HG02885 (cell line): ENCODE measurements at regions not wholly inside any gene's neighbourhood (a gene's known extent, or its start where the extent isn't known, plus 50 kb on each side); places are given as distances from the start of the nearest gene placed in this dataset.
"Not testable (repeated sequence)": the region's sequence is repeated elsewhere in the genome, so short reads cannot be mapped to it uniquely, and the experiment has no call there.

ENCODE experiments used
- ATAC-seq: cut with Tn5 transposase; IDR thresholded peaks from one replicate; pipeline ENCODE4 v1.9.1; 2021; ENCODE audit warnings: mild to moderate bottlenecking; ENCODE audit not compliant: unreplicated experiment, poor library complexity

DNA sequence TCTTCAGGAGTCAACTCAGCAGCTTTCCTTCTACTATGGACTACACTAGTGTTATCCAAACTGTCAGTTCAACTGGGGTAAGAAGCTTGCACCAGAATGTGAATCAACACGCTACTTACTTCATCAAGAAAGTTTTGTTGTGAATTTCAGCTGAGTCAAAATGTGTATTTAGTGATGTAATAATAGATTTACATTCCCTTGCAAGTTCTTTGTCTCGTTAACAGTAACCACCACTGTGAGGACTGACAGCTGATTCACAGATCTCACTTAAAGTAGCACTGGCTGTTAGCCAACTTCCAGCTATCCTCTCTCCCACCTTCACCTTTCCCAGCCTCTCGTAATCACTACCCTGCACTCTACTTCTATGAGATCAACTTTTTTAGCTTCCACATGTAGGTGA, 445.3 kb downstream of the NTRK2 start:
- peak; percentile 55 for ATAC-seq

DNA sequence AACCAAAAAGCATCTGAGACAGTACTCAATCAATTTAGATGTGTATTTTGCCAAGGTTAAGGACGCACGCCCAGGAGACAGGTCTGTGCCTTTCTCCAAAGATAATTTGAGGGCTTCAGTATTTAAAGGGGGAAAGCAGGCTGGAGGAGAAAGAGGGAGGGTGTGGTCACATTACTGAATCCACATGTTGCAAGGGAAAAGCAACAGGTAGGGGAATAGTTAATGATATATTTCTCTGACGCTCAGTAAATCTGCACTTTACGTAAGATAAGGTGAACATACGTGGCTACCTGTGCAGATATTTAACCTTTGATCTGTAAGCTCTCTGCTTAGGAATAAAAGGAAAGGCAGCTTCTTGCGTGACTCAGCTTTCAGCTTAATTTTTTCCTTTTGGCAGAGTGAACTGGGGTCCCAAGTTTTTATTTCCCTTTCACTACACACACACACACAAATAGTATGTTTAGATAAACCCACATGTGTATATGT, 443.4 kb downstream of the NTRK2 start:
- no peak for ATAC-seq

DNA sequence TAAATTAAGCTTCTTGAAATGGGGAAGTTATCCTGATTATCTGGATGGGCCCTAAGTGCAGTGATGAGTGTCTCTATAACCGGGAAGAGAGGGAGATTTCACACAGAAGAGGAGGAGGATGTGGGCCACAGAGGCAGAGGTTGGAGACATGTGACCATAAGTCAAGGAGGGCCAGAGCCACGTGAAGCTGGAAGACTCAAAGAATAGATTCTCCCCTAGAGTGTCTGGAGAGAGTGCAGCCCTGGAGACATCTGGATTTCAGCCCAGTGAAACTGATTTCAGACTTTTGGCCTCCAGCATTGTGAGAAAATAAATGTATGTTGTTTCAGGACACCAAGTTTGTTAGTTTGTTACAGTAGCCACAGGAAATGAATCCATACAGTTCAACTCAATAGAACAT, 442.9 kb downstream of the NTRK2 start:
- ATAC-seq: no peak

DNA sequence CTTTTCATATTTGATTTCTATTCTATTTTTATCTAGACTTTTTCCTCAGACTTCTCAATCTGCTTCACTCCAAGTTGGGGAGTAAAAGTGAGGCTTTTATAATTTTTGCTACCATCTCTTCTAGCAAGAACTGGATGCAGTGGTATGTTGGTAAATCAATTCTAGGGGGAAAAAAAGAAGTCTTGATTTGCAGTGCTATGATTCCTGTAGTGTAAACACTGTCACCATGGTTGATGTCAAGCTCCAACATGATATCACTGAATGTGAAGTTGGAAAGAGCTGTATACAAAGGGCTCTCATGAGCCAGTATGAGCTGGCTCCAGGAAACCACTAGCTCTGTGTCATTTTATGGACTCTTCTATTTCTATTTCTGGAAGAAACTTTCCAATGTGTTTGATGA, 439.2 kb downstream of the NTRK2 start:
- ATAC-seq: no peak

DNA sequence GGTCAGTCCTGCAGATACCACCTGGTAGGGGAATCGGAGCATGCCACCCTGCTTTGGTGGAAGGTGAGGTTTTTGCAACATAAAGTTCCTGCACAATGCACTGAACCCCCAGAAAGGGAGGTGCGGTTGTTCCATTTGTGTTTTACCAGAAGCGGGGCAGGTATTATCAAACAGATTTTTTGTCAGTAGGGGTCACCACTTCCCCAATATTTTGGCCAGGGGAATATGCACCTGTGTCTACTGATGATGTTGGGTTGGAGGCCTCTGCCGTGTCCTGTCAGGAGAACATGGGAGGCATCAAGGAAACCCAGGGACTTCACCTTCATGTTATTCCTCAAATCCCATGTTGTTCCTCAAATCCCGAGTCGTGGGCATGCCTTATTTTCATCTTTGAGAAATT, 438.7 kb downstream of the NTRK2 start:
- ATAC-seq: no peak

DNA sequence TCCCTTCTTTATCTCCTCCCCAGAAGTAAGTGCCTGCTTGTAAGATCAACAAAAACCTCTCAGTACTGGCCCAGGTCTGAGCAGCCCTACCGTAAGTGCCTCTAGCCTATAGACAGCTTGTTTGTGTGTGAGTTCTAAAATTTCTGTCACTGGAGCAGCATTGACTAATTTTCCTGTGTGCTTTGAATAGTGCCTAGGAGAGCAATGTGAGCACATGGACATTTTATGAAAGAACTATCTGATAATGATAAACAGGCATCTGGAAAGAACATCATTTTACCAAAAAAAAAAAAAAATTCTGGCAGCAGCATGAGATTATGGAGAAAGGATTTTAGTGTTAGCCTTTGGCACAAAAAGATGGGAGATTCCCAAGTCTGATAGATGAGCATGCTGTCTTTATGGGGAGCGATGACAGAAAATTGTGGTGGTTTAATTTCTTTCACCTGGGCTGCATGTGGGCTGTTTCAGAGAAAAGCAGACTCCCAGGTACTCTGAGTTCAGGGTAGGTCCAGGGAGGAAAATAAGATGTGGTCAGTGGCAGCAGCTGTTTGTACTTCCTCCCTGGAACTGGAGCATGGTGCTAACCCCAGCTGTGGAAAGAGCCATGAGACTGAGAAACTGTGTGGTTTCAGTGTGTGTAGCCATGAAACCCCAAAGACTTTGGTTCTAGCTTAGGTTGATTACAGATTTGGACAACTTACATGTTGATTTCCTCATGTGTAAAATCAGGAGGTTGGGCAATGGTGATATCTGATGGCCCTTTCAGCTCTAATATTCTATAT, 419.9 kb downstream of the NTRK2 start:
- peak; percentile 53 for ATAC-seq

DNA sequence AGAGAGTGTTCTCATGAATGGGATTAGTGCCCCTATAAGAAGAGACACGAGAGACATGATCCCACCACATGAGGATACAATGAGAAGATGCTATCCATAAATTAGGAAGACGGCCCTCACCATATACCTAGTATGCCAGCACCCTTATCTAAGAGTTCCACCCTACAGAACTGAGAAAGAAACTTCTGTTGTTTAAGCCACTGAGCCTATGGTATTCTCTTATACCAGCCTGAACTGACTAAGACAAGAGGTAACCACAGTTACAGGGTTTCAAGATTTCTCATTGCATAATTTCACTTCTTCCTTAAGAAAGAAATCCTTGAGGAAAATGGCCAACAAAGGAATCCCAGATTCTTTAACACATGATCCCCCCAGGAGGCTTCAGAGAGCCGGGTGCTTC, 412.4 kb downstream of the NTRK2 start:
- ATAC-seq: no peak

DNA sequence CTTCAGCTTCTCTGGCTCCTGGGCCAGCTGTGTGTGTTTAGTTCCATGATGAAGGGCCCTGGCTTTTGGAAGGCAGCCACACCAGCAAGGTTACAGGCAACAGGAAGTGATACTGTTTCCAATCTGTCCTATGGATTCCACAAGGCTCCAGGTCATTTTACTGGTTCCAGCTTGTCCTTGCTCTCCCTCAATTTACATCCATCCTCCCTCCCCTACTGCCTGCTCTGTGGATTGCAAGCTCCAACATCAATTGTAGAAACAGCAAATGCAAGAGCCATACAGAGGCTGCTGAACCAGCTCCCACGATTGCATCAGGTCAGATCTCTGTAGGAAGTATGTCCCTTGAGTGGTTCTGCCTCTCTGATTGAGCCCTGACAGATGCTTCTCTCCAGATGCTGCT, 409.8 kb downstream of the NTRK2 start:
- ATAC-seq: no peak

DNA sequence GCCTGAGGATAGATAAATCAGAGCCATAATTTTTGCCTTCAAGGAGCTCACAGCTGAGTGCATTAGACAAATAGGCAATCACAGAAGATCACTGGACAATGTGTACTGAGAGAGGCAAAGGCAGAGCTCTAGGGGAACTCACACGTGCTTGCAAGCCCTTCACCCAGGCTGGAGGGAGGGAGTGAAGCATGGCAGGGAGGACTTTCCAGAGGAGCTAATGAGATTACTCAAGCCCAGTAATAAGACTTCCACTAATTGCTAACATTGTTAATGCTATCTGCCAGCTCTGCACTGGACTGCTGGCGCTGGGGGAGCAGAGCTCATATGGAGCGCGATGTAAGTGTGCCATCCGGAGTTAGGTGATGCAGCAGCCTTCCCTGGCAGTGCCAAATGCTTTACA, 408.4 kb downstream of the NTRK2 start:
- ATAC-seq: no peak

DNA sequence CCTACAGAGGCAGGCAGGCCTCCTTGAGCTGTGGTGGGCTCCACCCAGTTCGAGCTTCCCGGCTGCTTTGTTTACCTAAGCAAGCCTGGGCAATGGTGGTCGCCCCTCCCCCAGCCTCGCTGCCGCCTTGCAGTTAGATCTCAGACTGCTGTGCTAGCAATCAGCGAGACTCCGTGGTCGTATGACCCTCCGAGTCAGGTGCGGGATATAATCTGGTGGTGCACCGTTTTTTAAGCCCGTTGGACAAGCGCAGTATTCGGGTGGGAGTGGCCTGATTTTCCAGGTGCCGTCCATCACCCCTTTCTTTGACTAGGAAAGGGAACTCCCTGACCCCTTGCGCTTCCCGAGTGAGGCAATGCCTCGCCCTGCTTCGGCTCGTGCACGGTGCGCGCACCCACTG, 407.6 kb downstream of the NTRK2 start:
- not testable (repeated sequence) for ATAC-seq
